HepG2 (cell line): ENCODE measurements at regions not wholly inside any gene's neighbourhood (a gene's known extent, or its start where the extent isn't known, plus 50 kb on each side); places are given as distances from the start of the nearest gene placed in this dataset.

Experiments
- BATF2 ChIP-seq: sonication (generic); formaldehyde crosslinking; IDR thresholded peaks from 2 replicates; pipeline ENCODE4 v1.8.0; 2022; ENCODE audit warnings: mild to moderate bottlenecking, missing genetic modification reagents, moderate library complexity
- BORCS8-MEF2B ChIP-seq: sonication (generic); formaldehyde crosslinking; IDR thresholded peaks from 2 replicates; pipeline ENCODE4 v1.8.0; 2022; ENCODE audit warnings: mild to moderate bottlenecking, missing genetic modification reagents
- CBX1 ChIP-seq: IDR thresholded peaks from one replicate; pipeline ENCODE4 v1.6.1; 2016; ENCODE audit warnings: antibody characterized with exemption, low read depth
- EEA1 ChIP-seq: sonication (generic); formaldehyde crosslinking; IDR thresholded peaks from 2 replicates; pipeline ENCODE4 v1.5.1; 2020; ENCODE audit warnings: mild to moderate bottlenecking, missing genetic modification reagents, borderline replicate concordance
- HMGXB4 ChIP-seq, 2 experiments: sonication (generic) in 1 of 2; formaldehyde crosslinking in 1 of 2; IDR thresholded peaks; 2 replicates each; pipeline versions ENCODE4 v1.4.0 to v1.6.1; 2018 to 2020; ENCODE audit warnings: missing genetic modification reagents in 2 of 2, borderline replicate concordance in 1 of 2, low read depth in 1 of 2, mild to moderate bottlenecking in 1 of 2, missing biosample characterization in 1 of 2
- HOXA3 ChIP-seq: sonication (generic); formaldehyde crosslinking; IDR thresholded peaks from 2 replicates; pipeline ENCODE4 v1.5.0; 2020; ENCODE audit warnings: missing genetic modification reagents
- LRRFIP1 ChIP-seq: sonication (generic); formaldehyde crosslinking; conservative IDR thresholded peaks from 2 replicates; pipeline ENCODE4 v1.4.0; 2020; ENCODE audit warnings: missing genetic modification reagents
- RBAK ChIP-seq: sonication (generic); formaldehyde crosslinking; IDR thresholded peaks from 2 replicates; pipeline ENCODE4 v1.5.1; 2020; ENCODE audit warnings: mild to moderate bottlenecking, missing genetic modification reagents
- REPIN1 ChIP-seq: sonication (generic); formaldehyde crosslinking; IDR thresholded peaks from 2 replicates; pipeline ENCODE4 v1.8.0; 2022; ENCODE audit warnings: missing genetic modification reagents, low read depth, mild to moderate bottlenecking, borderline replicate concordance
- RFX5 ChIP-seq: IDR thresholded peaks from 2 replicates; pipeline ENCODE4 v1.6.1; 2011; ENCODE audit warnings: low read depth, low read length, improper control_type of control experiment
- SMAD9 ChIP-seq: sonication (generic); formaldehyde crosslinking; IDR thresholded peaks from 2 replicates; pipeline ENCODE4 v1.5.1; 2020; ENCODE audit warnings: mild to moderate bottlenecking, missing genetic modification reagents
- SMC3 ChIP-seq: IDR thresholded peaks from 2 replicates; pipeline ENCODE4 v1.6.1; 2011; ENCODE audit warnings: low read length, improper control_type of control experiment
- TBX3 ChIP-seq: fragments of 450-650 bp; IDR thresholded peaks from 2 replicates; pipeline ENCODE4 v1.6.1; 2017; ENCODE audit warnings: antibody characterized with exemption, mild to moderate bottlenecking, inconsistent platforms, borderline replicate concordance
- ZFP37 ChIP-seq: sonication (generic); formaldehyde crosslinking; IDR thresholded peaks from 2 replicates; pipeline ENCODE4 v1.4.0; 2020; ENCODE audit warnings: missing genetic modification reagents, borderline replicate concordance
- ZNF24 ChIP-seq: fragments of 450-650 bp; IDR thresholded peaks from 2 replicates; pipeline ENCODE4 v1.6.1; 2017; ENCODE audit warnings: antibody characterized with exemption, mild to moderate bottlenecking
- ZNF256 ChIP-seq: sonication (generic); formaldehyde crosslinking; conservative IDR thresholded peaks from 2 replicates; pipeline ENCODE4 v1.4.0; 2020; ENCODE audit warnings: missing genetic modification reagents
- ZNF3 ChIP-seq: IDR thresholded peaks from 2 replicates; pipeline ENCODE4 v1.7.0; 2017; ENCODE audit warnings: inconsistent platforms
- ZNF362 ChIP-seq: sonication (generic); formaldehyde crosslinking; IDR thresholded peaks from 2 replicates; pipeline ENCODE4 v1.4.0; 2020; ENCODE audit warnings: missing genetic modification reagents, mild to moderate bottlenecking, borderline replicate concordance
- ZNF563 ChIP-seq: sonication (generic); formaldehyde crosslinking; IDR thresholded peaks from 2 replicates; pipeline ENCODE4 v1.8.0; 2022; ENCODE audit warnings: mild to moderate bottlenecking, moderate library complexity, missing genetic modification reagents
- ZNF784 ChIP-seq: sonication (generic); formaldehyde crosslinking; IDR thresholded peaks from 2 replicates; pipeline ENCODE4 v1.5.1; 2020; ENCODE audit warnings: missing genetic modification reagents, mild to moderate bottlenecking, borderline replicate concordance
- ZSCAN12 ChIP-seq: sonication (generic); formaldehyde crosslinking; IDR thresholded peaks from 2 replicates; pipeline ENCODE4 v1.9.0; 2021; ENCODE audit warnings: mild to moderate bottlenecking, missing genetic modification reagents
- TF ChIP-seq, protein P1 (sequence below): sonication (generic); formaldehyde crosslinking; IDR thresholded peaks from 2 replicates; pipeline ENCODE4 v1.8.0; 2022; ENCODE audit warnings: missing genetic modification reagents, mild to moderate bottlenecking, moderate library complexity, borderline replicate concordance

DNA sequence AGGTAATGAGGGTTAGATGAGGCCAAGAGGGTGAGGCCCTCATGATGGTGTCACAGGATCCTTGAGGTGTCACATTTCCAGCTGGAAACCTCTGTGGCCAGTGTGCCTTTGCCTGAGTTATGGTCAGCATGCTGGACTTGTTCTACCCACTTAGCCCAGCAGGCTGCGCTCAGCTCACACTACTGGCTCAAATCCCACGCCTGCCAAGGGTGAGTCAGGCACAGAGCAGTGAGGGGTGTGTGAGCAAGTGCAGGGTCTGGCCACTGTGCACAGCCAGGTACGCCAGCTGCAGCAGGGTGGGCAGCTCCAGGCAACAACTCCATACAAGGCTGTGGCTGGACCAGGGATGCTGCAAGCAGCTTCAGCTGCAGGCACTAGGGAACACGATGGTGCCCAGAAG, 616.6 kb upstream of the FSHR start (continued):
- TF ChIP-seq, protein P1, sequence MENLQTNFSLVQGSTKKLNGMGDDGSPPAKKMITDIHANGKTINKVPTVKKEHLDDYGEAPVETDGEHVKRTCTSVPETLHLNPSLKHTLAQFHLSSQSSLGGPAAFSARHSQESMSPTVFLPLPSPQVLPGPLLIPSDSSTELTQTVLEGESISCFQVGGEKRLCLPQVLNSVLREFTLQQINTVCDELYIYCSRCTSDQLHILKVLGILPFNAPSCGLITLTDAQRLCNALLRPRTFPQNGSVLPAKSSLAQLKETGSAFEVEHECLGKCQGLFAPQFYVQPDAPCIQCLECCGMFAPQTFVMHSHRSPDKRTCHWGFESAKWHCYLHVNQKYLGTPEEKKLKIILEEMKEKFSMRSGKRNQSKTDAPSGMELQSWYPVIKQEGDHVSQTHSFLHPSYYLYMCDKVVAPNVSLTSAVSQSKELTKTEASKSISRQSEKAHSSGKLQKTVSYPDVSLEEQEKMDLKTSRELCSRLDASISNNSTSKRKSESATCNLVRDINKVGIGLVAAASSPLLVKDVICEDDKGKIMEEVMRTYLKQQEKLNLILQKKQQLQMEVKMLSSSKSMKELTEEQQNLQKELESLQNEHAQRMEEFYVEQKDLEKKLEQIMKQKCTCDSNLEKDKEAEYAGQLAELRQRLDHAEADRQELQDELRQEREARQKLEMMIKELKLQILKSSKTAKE (CRISPR knock-in tag) = no peak
- TF ChIP-seq BORCS8-MEF2B (CRISPR knock-in tag) = no peak
- TF ChIP-seq SMAD9 (CRISPR knock-in tag) = no peak
- TF ChIP-seq TBX3 = no peak
- TF ChIP-seq LRRFIP1 (CRISPR knock-in tag) = no peak
- TF ChIP-seq ZNF24 = no peak
- 0 out of 2 replicates have a peak, but pooled peaks have one; percentile 22 for TF ChIP-seq HOXA3 (CRISPR knock-in tag)
- 0 out of 4 replicates have a peak, but pooled peaks of 1 of the 2 experiments have one; percentile 23 for TF ChIP-seq HMGXB4 (CRISPR knock-in tag; IDR thresholded peaks at IDR 0.05; ENCODE audit: borderline replicate concordance in 1 of 2, low read depth in 1 of 2)
- TF ChIP-seq RBAK = no peak
- TF ChIP-seq REPIN1 (CRISPR knock-in tag) = no peak
- TF ChIP-seq CBX1 = no peak
- TF ChIP-seq SMC3 = peak; percentile 81
- no peak for TF ChIP-seq ZSCAN12
- TF ChIP-seq ZNF256 (CRISPR knock-in tag) = no peak
- TF ChIP-seq ZNF563 (CRISPR knock-in tag) = no peak
- no peak for TF ChIP-seq BATF2 (CRISPR knock-in tag)
- no peak for TF ChIP-seq ZNF3 (CRISPR knock-in tag)
- TF ChIP-seq ZNF784 = no peak
- TF ChIP-seq ZFP37 (CRISPR knock-in tag) = no peak
- TF ChIP-seq EEA1 (CRISPR knock-in tag) = no peak
- TF ChIP-seq RFX5 = no peak
- TF ChIP-seq ZNF362 (CRISPR knock-in tag) = no peak
